Large intestine (tissue), 3 donors: ENCODE measurements at regions not wholly inside any gene's neighbourhood (a gene's known extent, or its start where the extent isn't known, plus 50 kb on each side); places are given as distances from the start of the nearest gene placed in this dataset.

Source experiments
- DNase-seq, 2 donors: peaks; one replicate each; pipeline versions ENCODE4 v3.0.0 to v3.0.0-alpha.2; 2013
- H3K27ac ChIP-seq: one replicate; pipeline ENCODE4 v1.5.1; 2013; ENCODE audit warnings: low read length
- H3K27me3 ChIP-seq: 2 replicates; pipeline ENCODE4 v1.6.1; 2013; ENCODE audit warnings: low read length; ENCODE audit not compliant: control insufficient read depth, insufficient read depth
- H3K36me3 ChIP-seq: 2 replicates; pipeline ENCODE4 v1.6.1; 2013; ENCODE audit warnings: low read length; ENCODE audit not compliant: control insufficient read depth, insufficient read depth
- H3K4me1 ChIP-seq: one replicate; pipeline ENCODE4 v1.6.1; 2013; ENCODE audit warnings: low read length; ENCODE audit not compliant: control insufficient read depth, insufficient read depth
- H3K4me3 ChIP-seq: one replicate; pipeline ENCODE4 v1.5.1; 2013; ENCODE audit warnings: low read length
- H3K9me3 ChIP-seq: one replicate; pipeline ENCODE4 v1.6.1; 2013; ENCODE audit warnings: mild to moderate bottlenecking, low read depth, low read length, moderate library complexity; ENCODE audit not compliant: control insufficient read depth
- WGBS: methylation state at CpG from one replicate; pipeline ENCODE4 v1.1.5; 2013; ENCODE audit warnings: low lambda C conversion rate; ENCODE audit not compliant: insufficient coverage; 5-methylcytosine and 5-hydroxymethylcytosine counted together

DNA sequence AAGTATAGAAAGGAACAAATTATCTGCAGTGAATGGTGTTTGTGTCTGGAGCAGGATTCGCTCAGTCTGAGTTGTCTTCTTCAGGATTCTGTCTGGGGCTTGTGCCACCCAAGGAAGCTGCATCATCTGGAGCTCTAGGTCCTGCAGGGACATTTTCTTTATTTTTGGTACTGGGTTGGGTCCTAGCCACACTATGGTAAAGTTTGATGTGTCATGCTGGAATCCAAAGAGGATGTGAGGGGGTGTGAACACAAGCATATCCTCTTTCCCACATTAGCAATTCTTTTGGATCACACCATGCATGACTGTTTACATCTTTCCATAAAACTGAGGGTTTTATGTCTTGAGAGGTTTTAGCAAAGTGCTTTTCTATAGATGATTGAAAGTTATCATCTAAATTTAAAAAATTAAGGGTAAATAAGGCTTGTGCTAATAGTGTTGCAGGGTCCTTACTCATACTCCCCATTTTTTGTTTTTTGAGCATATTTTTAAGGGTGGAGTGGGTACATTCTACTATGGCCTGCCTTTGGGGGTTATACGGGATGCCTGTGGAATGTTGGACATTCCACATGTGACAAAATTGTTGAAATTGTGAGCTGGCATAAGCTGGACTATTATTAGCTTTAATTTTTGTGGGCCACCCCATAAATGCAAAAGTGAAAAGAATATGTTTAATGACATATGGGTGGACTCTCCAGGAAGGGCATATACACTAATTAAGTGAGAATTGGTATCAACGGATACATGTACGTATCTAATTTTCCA, 152.0 kb upstream of the HMCN1 start:
- no peak overlapping the region for H3K4me3 ChIP-seq
- peaks cover 44% of the 10 kb centered on the region for H3K9me3 ChIP-seq
- H3K4me1 ChIP-seq: no peaks in the 10 kb centered on the region
- WGBS: 100% methylated on average over 1 of the region's 4 CpGs
- DNase-seq: no peak
- H3K27ac ChIP-seq: no peak overlapping the region
- H3K27me3 ChIP-seq: no peaks in the 10 kb centered on the region
- H3K36me3 ChIP-seq: no peaks in the 10 kb centered on the region

DNA sequence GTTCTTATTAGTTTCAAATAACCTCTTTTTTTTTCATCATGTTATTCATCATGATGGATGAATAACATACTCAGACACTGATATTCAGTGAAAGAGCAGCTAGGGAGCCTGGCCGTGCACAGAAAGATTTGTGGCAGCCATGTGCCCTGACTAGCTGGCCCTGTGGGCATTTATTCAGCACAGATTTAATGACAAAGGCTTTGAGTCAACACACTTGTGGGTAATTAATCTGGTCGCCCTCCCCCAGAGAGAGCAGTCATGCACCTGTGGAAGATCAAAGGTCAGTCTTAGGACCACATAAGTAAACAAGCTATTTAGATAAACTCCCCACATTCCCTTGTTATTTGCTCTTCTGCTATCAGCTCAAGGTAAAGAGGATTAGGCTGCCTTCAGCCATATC, 153.2 kb upstream of the HMCN1 start:
- Histone ChIP-seq H3K4me3 (no peak overlapping the region), H3K9me3 (peaks cover 37% of the 10 kb centered on the region), H3K4me1 (no peaks in the 10 kb centered on the region), H3K27me3 (no peaks in the 10 kb centered on the region), H3K36me3 (no peaks in the 10 kb centered on the region), H3K27ac (no peak overlapping the region)
- DNase-seq: no peak
- no CpG with 5 or more reads among the region's 2 CpGs for WGBS

DNA sequence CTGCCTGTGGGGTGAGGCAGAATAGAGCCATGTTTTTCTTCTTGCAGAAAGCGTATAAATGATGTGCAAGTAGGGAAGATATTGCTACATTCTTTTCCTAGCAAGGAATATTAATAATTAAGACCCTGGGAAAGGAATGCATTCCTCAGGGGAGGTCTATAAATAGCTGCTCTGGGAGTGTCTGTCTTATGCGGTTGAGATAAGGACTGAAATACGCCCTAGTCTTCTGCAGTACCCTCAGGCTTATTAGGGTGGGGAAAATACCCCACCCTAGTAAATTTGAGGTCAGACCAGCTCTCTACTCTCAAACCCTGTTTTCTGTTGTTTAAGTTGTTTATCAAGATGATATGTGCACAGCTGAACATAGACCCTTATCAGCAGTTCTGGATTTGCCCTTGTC, 155.9 kb upstream of the HMCN1 start:
- Histone ChIP-seq H3K27ac (no peak overlapping the region), H3K27me3 (no peaks in the 10 kb centered on the region), H3K36me3 (no peaks in the 10 kb centered on the region), H3K4me1 (peaks cover 9% of the 10 kb centered on the region), H3K4me3 (no peak overlapping the region), H3K9me3 (peaks cover 17% of the 10 kb centered on the region)
- DNase-seq: no peak
- WGBS: no CpG with 5 or more reads among the region's 3 CpGs

DNA sequence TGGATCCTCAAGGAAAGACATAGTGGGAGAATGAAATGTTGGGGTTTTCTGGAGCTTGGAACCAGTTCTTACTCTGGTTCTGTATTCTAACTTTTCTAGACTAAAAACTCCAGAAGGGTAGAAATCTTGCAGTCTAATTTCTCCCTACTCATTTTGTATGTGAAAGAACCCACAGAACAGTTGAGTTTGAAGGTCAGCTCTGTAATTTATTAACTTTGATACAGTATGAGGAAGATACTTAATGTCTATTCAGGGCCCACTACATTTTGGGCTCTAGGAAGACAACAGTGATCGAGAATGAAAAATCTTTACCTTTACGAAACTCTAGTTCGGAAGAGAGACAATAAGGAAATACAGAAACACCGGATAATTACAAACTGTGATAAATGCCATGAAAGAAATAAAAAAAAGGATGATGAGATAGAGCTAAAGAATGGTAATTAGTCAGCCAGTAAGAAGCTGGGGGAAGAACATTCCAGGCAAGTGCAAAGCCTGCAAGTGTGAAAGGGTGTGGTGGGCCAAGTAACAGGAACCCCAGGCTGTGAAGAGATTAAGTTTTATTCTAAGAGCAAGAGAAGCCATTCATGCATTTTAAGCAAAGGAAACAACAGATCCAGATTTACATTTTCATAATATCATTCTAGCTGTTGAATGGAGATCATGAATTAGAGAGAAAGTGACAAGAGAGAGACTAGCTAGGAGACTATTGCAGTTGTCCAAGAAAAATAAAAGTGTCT, 159.9 kb upstream of the HMCN1 start:
- Histone ChIP-seq H3K27me3 (no peaks in the 10 kb centered on the region), H3K4me1 (peaks cover 36% of the 10 kb centered on the region), H3K4me3 (no peak overlapping the region), H3K27ac (peak overlapping the region; percentile 72), H3K9me3 (no peaks in the 10 kb centered on the region), H3K36me3 (no peaks in the 10 kb centered on the region)
- 100% methylated on average over 1 of the region's 4 CpGs for WGBS
- DNase-seq: peak; percentile 25 to 79

DNA sequence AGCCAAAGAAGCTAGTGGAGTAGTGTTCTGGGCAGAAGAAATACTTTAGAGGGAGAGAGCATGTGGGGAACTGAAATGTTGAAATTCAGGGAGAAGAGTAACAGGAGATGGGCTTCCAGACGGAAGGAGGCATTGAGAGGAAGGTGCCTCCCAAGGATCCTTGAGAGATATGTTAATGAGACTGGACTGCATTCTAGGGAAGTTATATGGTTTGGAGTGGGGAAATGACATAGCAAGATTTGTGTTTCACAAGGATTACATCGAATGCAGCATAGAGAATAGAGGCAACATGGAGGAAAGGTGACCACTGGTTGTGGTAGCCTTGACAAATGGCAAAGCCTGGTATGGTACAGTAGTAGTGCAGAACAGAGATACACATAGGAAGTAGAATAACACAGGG, 160.5 kb upstream of the HMCN1 start:
- Histone ChIP-seq H3K27ac (peak overlapping the region; percentile 72), H3K27me3 (no peaks in the 10 kb centered on the region), H3K4me3 (no peak overlapping the region), H3K9me3 (no peaks in the 10 kb centered on the region), H3K4me1 (peaks cover 36% of the 10 kb centered on the region), H3K36me3 (no peaks in the 10 kb centered on the region)
- WGBS: no CpG with 5 or more reads among the region's 2 CpGs
- DNase-seq: peak in 1 of 2 donors; percentile 42

DNA sequence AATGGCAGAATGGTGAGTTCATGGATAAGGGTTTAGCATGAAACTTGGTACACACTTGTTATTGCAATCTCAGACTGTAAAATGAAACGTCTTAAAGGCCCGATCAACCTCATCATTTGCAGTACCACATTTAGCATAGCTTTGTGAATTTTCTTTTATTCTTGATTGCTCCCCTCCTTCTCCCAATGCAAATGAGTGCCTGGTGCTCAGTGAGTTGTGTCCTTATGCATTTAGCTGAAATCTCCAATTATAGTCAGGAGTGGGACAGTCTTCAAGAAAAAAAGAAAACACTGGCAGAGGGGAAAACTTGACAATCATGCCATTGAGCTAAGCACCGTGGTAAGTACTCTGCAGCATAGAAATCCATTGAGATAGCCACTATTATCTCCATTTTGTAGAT, 161.0 kb upstream of the HMCN1 start:
- Histone ChIP-seq H3K36me3 (no peaks in the 10 kb centered on the region), H3K9me3 (no peaks in the 10 kb centered on the region), H3K27me3 (no peaks in the 10 kb centered on the region), H3K4me1 (peaks cover 36% of the 10 kb centered on the region), H3K27ac (peak overlapping the region; percentile 72), H3K4me3 (no peak overlapping the region)
- no peak for DNase-seq
- WGBS: 100% methylated on average over 1 of the region's 3 CpGs

DNA sequence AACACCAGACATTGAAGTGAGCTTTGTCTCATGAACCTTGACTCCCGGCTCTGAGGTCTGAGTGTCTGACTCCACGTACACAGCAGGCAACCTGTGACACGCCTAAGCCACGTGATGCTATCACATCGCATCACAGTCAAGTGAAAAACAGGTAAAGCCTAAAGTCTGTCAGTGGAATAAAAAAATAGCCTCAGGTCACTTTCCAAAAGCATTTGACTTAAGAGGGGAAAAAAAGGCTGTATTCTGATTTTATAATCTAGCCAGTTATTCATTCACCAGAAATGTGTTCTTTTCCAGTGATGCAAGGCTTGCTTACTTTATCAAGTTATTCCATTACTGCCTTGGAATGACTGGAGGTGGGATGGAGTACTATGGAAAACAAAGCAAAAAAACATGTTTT, 163.2 kb upstream of the HMCN1 start:
- H3K9me3 ChIP-seq: no peaks in the 10 kb centered on the region
- H3K36me3 ChIP-seq: no peaks in the 10 kb centered on the region
- WGBS: no CpG with 5 or more reads among the region's 5 CpGs
- H3K4me3 ChIP-seq: no peak overlapping the region
- DNase-seq: peak; percentile 93 to 97
- H3K27ac ChIP-seq: peak overlapping the region; percentile 92
- H3K4me1 ChIP-seq: peaks cover 47% of the 10 kb centered on the region
- H3K27me3 ChIP-seq: no peaks in the 10 kb centered on the region

DNA sequence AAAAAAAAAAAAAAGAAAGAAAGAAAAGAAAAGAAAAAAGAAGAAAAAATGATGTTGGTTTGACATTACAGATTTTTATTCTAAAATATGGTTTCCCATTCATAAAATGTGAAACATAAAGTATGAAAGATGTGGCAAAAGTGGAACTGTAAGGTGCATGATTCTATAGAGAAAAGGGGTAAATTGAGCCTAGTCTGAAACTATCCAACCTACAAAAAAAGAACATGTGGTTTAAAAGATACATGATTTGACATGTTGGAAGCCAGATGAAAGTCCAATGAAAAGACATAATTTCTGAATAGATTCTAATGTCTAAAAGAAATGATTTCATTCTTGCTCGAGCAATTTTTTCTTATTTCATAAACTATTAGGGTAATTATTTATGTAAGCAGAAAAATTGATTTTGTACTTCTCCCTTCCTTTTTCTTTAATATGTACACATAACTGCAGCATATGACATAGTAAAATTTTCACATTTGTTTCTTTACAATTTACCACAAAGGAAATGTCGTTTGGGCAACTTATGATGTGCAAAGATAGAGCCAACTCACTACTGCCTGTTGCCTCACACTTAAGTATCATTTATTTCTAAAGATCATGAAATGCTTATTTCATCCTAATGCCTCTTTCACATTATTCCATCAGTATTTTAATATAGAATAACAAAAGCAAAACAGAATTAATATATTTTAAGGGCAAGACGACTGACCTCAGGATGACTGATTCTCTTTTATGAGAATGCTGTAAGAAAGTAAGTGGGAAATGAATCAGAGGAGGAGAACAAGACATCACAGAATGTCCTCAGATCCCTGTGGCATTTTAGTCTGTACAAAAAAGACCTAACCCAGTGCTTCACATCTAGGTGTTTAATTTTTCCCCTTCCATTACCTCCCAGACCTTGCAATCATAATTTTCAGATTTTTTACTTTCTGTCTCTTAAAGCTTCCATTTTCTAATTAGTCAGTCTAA, 165.8 kb upstream of the HMCN1 start:
- WGBS: 90% methylated on average over 2 of the region's 3 CpGs
- DNase-seq: no peak
- Histone ChIP-seq H3K27ac (peak overlapping the region; percentile 62), H3K36me3 (no peaks in the 10 kb centered on the region), H3K27me3 (no peaks in the 10 kb centered on the region), H3K4me1 (peaks cover 38% of the 10 kb centered on the region), H3K4me3 (no peak overlapping the region), H3K9me3 (no peaks in the 10 kb centered on the region)

DNA sequence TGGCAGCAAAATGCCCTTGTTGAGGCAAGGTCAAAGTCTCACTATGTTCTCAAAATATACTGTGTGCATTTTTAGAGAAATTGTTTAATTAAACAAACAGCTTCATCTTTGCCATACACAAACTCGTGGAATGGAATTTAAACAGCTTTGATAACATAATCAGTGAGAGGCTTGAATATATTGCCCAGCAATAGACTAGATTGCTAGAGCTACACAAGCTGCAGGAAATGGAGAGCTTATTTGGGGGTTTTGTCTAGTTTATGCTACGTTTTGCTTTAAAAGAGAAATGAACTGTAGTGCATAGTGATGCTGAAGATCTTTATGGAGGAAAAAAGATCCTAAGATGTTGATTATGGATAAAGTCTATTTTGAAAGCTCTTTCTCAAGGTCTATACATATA, 166.8 kb upstream of the HMCN1 start:
- H3K36me3 ChIP-seq: no peaks in the 10 kb centered on the region

DNA sequence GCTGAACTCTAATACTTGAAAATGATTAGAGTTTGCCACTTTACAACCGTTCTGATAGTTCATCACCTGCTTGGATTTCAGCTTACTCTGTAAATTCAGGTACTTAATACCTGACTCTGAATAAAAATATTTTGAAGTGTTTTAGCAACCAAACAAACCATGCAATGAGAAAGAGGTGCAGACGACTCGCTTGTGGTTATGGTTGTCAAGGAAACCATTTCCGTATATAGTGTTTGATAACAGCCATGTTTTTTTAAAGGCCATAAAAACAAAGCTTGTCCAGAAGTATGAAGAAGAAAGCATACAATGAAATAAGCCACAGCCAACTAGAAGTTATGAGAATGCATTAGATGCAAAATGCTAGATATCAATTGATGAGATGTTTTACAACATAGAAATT, 167.2 kb upstream of the HMCN1 start:
- no peaks in the 10 kb centered on the region for H3K9me3 ChIP-seq
- peaks cover 35% of the 10 kb centered on the region for H3K4me1 ChIP-seq
- H3K27me3 ChIP-seq: no peaks in the 10 kb centered on the region
- H3K27ac ChIP-seq: peak overlapping the region; percentile 62
- no CpG with 5 or more reads among the region's 4 CpGs for WGBS
- H3K36me3 ChIP-seq: no peaks in the 10 kb centered on the region
- H3K4me3 ChIP-seq: no peak overlapping the region
- DNase-seq: peak; percentile 64 to 87

More for the DNA sequence above, 166.8 kb upstream of the HMCN1 start:
- peaks cover 38% of the 10 kb centered on the region for H3K4me1 ChIP-seq
- no CpG with 5 or more reads among the region's 2 CpGs for WGBS
- no peak overlapping the region for H3K4me3 ChIP-seq
- no peaks in the 10 kb centered on the region for H3K9me3 ChIP-seq
- peak overlapping the region; percentile 62 for H3K27ac ChIP-seq
- no peak for DNase-seq
- no peaks in the 10 kb centered on the region for H3K27me3 ChIP-seq
